Stomach (tissue), 4 donors: ENCODE measurements at regions not wholly inside any gene's neighbourhood (a gene's known extent, or its start where the extent isn't known, plus 50 kb on each side); places are given as distances from the start of the nearest gene placed in this dataset.

Source experiments
- CTCF ChIP-seq, 7 experiments: fragments of 450-650 bp in 4 of 7; fragments of 200-600 bp in 3 of 7; sonication (generic) in 3 of 7; IDR thresholded peaks; one replicate each; pipeline ENCODE4 v1.5.1; 2016 to 2019; ENCODE audit warnings: antibody characterized with exemption in 7 of 7, control low read depth in 2 of 7, mild to moderate bottlenecking in 1 of 7
- POLR2A ChIP-seq, 4 donors: fragments of 450-650 bp; IDR thresholded peaks; one replicate each; pipeline ENCODE4 v1.6.1; 2016; ENCODE audit warnings: antibody characterized with exemption in 4 of 4, control low read depth in 2 of 4, mild to moderate bottlenecking in 1 of 4, moderate library complexity in 1 of 4
- POLR2AphosphoS5 ChIP-seq, 3 donors: sonication (generic); formaldehyde crosslinking; IDR thresholded peaks; one replicate each; pipeline ENCODE4 v1.6.1; 2016; ENCODE audit warnings: antibody characterized with exemption in 3 of 3

DNA sequence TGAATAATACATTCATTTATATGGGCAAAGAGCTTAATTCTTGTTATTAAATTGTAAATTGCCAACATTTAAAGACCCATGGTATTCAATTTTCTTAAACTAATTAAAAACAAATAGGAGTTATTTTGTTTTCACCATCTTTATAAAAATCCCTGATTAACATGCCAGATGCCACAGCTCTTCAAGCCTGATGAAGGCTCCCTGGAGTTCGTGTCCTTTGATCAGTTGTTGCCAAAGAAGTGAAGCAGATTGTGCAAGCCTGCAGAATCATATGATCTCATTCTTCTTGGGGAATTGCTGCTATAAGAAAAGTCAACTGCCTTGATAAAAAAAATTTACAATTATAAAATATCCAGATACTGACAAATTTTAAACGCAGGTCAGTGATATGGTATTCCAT is 288.3 kb upstream of the PPFIA2 start:
- TF ChIP-seq POLR2AphosphoS5 (IDR thresholded peaks at IDR 0.05) (no peak), POLR2A (IDR thresholded peaks at IDR 0.05) (no peak), CTCF (IDR thresholded peaks at IDR 0.05) (no peak)
